ENCODE measurements at regions not wholly inside any gene's neighbourhood (a gene's known extent, or its start where the extent isn't known, plus 50 kb on each side); places are given as distances from the start of the nearest gene placed in this dataset.
"Not testable (repeated sequence)": the region's sequence is repeated elsewhere in the genome, so short reads cannot be mapped to it uniquely, and the experiment has no call there.

DNA sequence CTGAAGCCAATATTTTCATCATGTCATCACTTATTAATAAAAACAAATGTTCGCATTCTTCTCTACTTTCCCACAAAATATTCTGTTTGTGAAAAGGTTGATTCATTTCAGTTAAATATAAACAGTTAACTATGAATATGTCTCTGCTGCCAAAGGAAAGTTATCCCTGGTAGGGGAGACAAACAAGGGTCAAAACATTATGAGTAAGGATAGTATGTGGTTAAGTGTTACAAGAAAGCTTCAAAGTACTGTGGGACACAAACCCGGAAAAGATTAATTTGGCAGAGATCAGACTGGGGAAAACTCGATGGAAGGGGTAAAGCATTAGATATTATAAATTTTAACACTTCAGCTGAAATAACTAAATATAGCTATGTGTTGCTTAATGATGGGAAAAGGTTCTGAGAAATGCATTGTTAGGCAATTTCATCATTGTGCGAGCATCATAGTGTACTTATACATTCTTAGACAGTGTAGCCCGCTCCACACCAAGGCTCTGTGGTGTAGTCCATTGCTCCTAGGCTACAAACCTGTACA, 436.5 kb upstream of the TBL1XR1 start:
- Histone ChIP-seq H2BK5ac (ENCODE audit: low read depth, low read length) (no peak overlapping the region), H3K23me2 (ENCODE audit: low read depth, low read length) (no peaks in the 10 kb centered on the region), H3K36me3 (ENCODE audit: control insufficient read depth in 2 of 4, insufficient read depth in 4 of 4, low read length in 3 of 4) (no peaks in the 10 kb centered on the region), H4K20me1 (replicated peaks in 1 of 2; ENCODE audit: control insufficient read depth in 1 of 2, insufficient read depth in 2 of 2, low read length in 2 of 2) (no peaks in the 10 kb centered on the region), H3K14ac (ENCODE audit: insufficient read length) (no peak overlapping the region), H3K27ac (ENCODE audit: low read depth, low read length) (no peak overlapping the region), H3K56ac (replicated peaks; ENCODE audit: insufficient read length, low read depth, low read length) (no peak overlapping the region), H3K79me1 (ENCODE audit: low read depth, low read length) (no peaks in the 10 kb centered on the region), H2BK20ac (ENCODE audit: low read length) (no peak overlapping the region), H4K8ac (ENCODE audit: extremely low read depth, insufficient read depth, low read length) (no peak overlapping the region), H4K91ac (replicated peaks; ENCODE audit: insufficient read length, low read length) (no peak overlapping the region), H3K27me3 (replicated peaks in 1 of 4; ENCODE audit: control insufficient read depth in 3 of 4, extremely low read depth in 1 of 4, insufficient read depth in 3 of 4, low read length in 3 of 4) (peaks cover 0 to 1% (median 0%) of the 10 kb centered on the region in 4 experiments; a peak in 1 of 7 replicates), H3K4me3 (ENCODE audit: extremely low read depth in 1 of 4, insufficient read depth in 2 of 4, low read depth in 3 of 4, low read length in 4 of 4) (no peak overlapping the region), H2AFZ (ENCODE audit: low read length) (no peak overlapping the region), H2BK120ac (replicated peaks; ENCODE audit: low read depth, low read length) (no peak overlapping the region), H3K23ac (ENCODE audit: insufficient read length) (no peak overlapping the region), H2AK5ac (ENCODE audit: low read depth, low read length) (no peak overlapping the region), H2BK15ac (ENCODE audit: low read length) (no peak overlapping the region), H3K18ac (ENCODE audit: extremely low read depth, low read length) (no peak overlapping the region), H3K79me2 (ENCODE audit: control insufficient read depth in 1 of 2, insufficient read depth in 2 of 2, low read length in 2 of 2) (no peaks in the 10 kb centered on the region), H3K9me3 (ENCODE audit: insufficient read depth in 2 of 2, low read depth in 1 of 2, low read length in 1 of 2) (no peaks in the 10 kb centered on the region), H2BK12ac (ENCODE audit: low read depth, low read length) (no peak overlapping the region), H4K5ac (ENCODE audit: insufficient read length, low read depth, low read length) (no peak overlapping the region), H3K9ac (replicated peaks in 1 of 4; ENCODE audit: extremely low read depth in 1 of 4, low read depth in 3 of 4, low read length in 3 of 4) (no peak overlapping the region), H3K4me2 (ENCODE audit: insufficient read depth in 1 of 2, low read depth in 2 of 2, low read length in 2 of 2) (no peak overlapping the region), H3K4ac (replicated peaks; ENCODE audit: insufficient read length, low read depth, low read length) (no peak overlapping the region), H3K4me1 (replicated peaks in 1 of 4; ENCODE audit: control insufficient read depth in 3 of 4, insufficient read depth in 4 of 4, low read length in 3 of 4) (no peaks in the 10 kb centered on the region)
- FAIRE-seq (no peak), DNase-seq (ENCODE audit: low read depth in 1 of 2, low spot score in 2 of 2) (no peak)
- WGBS, 2 experiments (ENCODE audit: extremely low coverage in 1 of 2, insufficient coverage in 1 of 2, insufficient read length in 1 of 2, insufficient replicate concordance in 2 of 2, low coverage in 1 of 2, low lambda C conversion rate in 2 of 2, missing lambda C conversion rate in 1 of 2), result 96% methylated on average over 5 of the region's 5 CpGs; no CpG with 5 or more reads in 1 of the 2 experiments
- no peak for TF ChIP-seq SP2 (IDR thresholded peaks at IDR 0.05; ENCODE audit: low read length)
- ChIA-PET POLR2A (ENCODE audit: partially characterized antibody) (no interaction called here), CTCF (ENCODE audit: partially characterized antibody) (interaction anchor here (0.8 kb wide), 1 partner anchor 13 kb away, joined by 3 read pairs; no protein-coding TSS in a partner anchor)

DNA sequence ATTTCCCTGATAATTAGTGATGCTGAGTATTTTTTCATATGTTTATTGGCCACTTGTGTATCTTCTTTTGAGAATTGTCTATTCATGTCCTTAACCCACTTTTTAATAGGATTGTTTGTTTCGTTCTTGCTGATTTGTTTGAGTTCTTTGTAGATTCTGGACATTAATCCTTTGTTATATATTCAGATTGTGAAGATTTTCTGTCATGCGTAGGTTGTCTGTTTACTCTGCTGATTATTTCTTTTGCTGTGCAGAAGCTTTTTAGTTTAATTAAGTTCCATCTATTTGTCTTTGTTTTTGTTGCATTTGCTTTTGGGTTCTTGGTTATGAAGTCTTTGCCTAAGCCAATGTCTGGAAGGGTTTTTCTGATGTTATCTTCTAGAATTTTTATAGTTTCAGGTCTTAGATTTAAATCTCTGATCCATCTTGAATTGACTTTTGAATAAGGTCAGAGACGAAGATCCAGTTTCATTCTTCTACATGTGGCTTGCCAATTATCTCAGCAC, 438.4 kb upstream of the TBL1XR1 start:
- POLR2A ChIA-PET (ENCODE audit: partially characterized antibody); DNase-seq (ENCODE audit: low read depth in 1 of 2, low spot score in 2 of 2): not testable (repeated sequence)

More for the DNA sequence above, 438.4 kb upstream of the TBL1XR1 start:
- CTCF ChIA-PET (ENCODE audit: partially characterized antibody); H2BK20ac ChIP-seq (ENCODE audit: low read length); FAIRE-seq; H3K9ac ChIP-seq (replicated peaks in 1 of 4; ENCODE audit: extremely low read depth in 1 of 4, low read depth in 3 of 4, low read length in 3 of 4); H2AK5ac ChIP-seq (ENCODE audit: low read depth, low read length); H3K23ac ChIP-seq (ENCODE audit: insufficient read length); H3K56ac ChIP-seq (replicated peaks; ENCODE audit: insufficient read length, low read depth, low read length); H3K18ac ChIP-seq (ENCODE audit: extremely low read depth, low read length); H3K4ac ChIP-seq (replicated peaks; ENCODE audit: insufficient read length, low read depth, low read length); H4K20me1 ChIP-seq (replicated peaks in 1 of 2; ENCODE audit: control insufficient read depth in 1 of 2, insufficient read depth in 2 of 2, low read length in 2 of 2); H3K36me3 ChIP-seq (ENCODE audit: control insufficient read depth in 2 of 4, insufficient read depth in 4 of 4, low read length in 3 of 4); H4K8ac ChIP-seq (ENCODE audit: extremely low read depth, insufficient read depth, low read length); H2AFZ ChIP-seq (ENCODE audit: low read length); H2BK5ac ChIP-seq (ENCODE audit: low read depth, low read length); H3K14ac ChIP-seq (ENCODE audit: insufficient read length); H3K79me1 ChIP-seq (ENCODE audit: low read depth, low read length); H3K4me1 ChIP-seq (replicated peaks in 1 of 4; ENCODE audit: control insufficient read depth in 3 of 4, insufficient read depth in 4 of 4, low read length in 3 of 4); H2BK120ac ChIP-seq (replicated peaks; ENCODE audit: low read depth, low read length); H3K23me2 ChIP-seq (ENCODE audit: low read depth, low read length); H2BK12ac ChIP-seq (ENCODE audit: low read depth, low read length); H3K27me3 ChIP-seq (replicated peaks in 1 of 4; ENCODE audit: control insufficient read depth in 3 of 4, extremely low read depth in 1 of 4, insufficient read depth in 3 of 4, low read length in 3 of 4); H3K79me2 ChIP-seq (ENCODE audit: control insufficient read depth in 1 of 2, insufficient read depth in 2 of 2, low read length in 2 of 2); H3K27ac ChIP-seq (ENCODE audit: low read depth, low read length); H3K9me3 ChIP-seq (ENCODE audit: insufficient read depth in 2 of 2, low read depth in 1 of 2, low read length in 1 of 2); H3K4me3 ChIP-seq (ENCODE audit: extremely low read depth in 1 of 4, insufficient read depth in 2 of 4, low read depth in 3 of 4, low read length in 4 of 4); H3K4me2 ChIP-seq (ENCODE audit: insufficient read depth in 1 of 2, low read depth in 2 of 2, low read length in 2 of 2); H2BK15ac ChIP-seq (ENCODE audit: low read length); H4K5ac ChIP-seq (ENCODE audit: insufficient read length, low read depth, low read length); H4K91ac ChIP-seq (replicated peaks; ENCODE audit: insufficient read length, low read length): not testable (repeated sequence)
- 94% methylated on average over 3 of the region's 3 CpGs; no CpG with 5 or more reads in 1 of the 2 experiments for WGBS, 2 experiments (ENCODE audit: extremely low coverage in 1 of 2, insufficient coverage in 1 of 2, insufficient read length in 1 of 2, insufficient replicate concordance in 2 of 2, low coverage in 1 of 2, low lambda C conversion rate in 2 of 2, missing lambda C conversion rate in 1 of 2)
